SK-N-SH (cell line): ENCODE measurements at regions not wholly inside any gene's neighbourhood (a gene's known extent, or its start where the extent isn't known, plus 50 kb on each side); places are given as distances from the start of the nearest gene placed in this dataset.

ENCODE experiments used
- CTCF ChIA-PET: fragments of 300-600, 350-600 bp; formaldehyde crosslinking; extraction: SDS; loops from one replicate; lab custom pipeline; 2021; lab: Yijun Ruan, JAX
- POLR2A ChIA-PET: fragments of 350-600 bp; sonication (Branson Sonifier 250); formaldehyde crosslinking; extraction: SDS; loops from one replicate; lab custom pipeline; 2020; ENCODE audit warnings: antibody characterized with exemption, inconsistent platforms; lab: Yijun Ruan, JAX
- DNase-seq: peaks from one replicate; pipeline ENCODE4 v3.0.0; 2012
- H2AFZ ChIP-seq: fragments of 200-600 bp; sonication (generic); 2 replicates; pipeline ENCODE4 v1.8.1; 2016; ENCODE audit warnings: antibody characterized with exemption, mild to moderate bottlenecking, low read depth
- H3F3A ChIP-seq: fragments of 200-600 bp; sonication (generic); replicated peaks from 2 replicates; pipeline ENCODE3; 2016; ENCODE audit warnings: antibody characterized with exemption, mild to moderate bottlenecking; ENCODE audit not compliant: insufficient read depth
- H3K27ac ChIP-seq, 2 experiments: fragments of 200-500 bp in 1 of 2; fragments of 200-600 bp in 1 of 2; sonication (Bioruptor generic) in 1 of 2; sonication (generic), shearing (Covaris generic) in 1 of 2; 2 replicates each; pipeline versions ENCODE4 v1.5.1 to v1.6.1; 2014 to 2016; ENCODE audit warnings: low read depth in 2 of 2, inconsistent platforms in 1 of 2, low read length in 1 of 2, mild to moderate bottlenecking in 1 of 2, mixed read lengths in 1 of 2
- H3K27me3 ChIP-seq: fragments of 200-600 bp; sonication (generic), shearing (Covaris generic); 2 replicates; pipeline ENCODE4 v1.6.1; 2016; ENCODE audit warnings: mixed run types; ENCODE audit not compliant: insufficient read depth
- H3K36me3 ChIP-seq, 2 experiments: fragments of 200-500 bp in 1 of 2; fragments of 200-600 bp in 1 of 2; sonication (Bioruptor generic) in 1 of 2; sonication (generic) in 1 of 2; replicated peaks in 1 of 2; 2 replicates each; pipeline versions ENCODE3 to v1.5.1; 2014 to 2016; ENCODE audit warnings: low read length in 1 of 2, mild to moderate bottlenecking in 1 of 2; ENCODE audit not compliant: insufficient read depth in 2 of 2, control insufficient read depth in 1 of 2
- H3K4me1 ChIP-seq, 2 experiments: fragments of 200-500 bp in 1 of 2; fragments of 200-600 bp in 1 of 2; sonication (Bioruptor generic) in 1 of 2; sonication (generic), shearing (Covaris generic) in 1 of 2; 2 replicates each; pipeline versions ENCODE4 v1.5.1 to v1.6.1; 2014 to 2016; ENCODE audit warnings: low read depth in 1 of 2, low read length in 1 of 2, mixed run types in 1 of 2; ENCODE audit not compliant: insufficient read depth in 2 of 2, control insufficient read depth in 1 of 2
- H3K4me2 ChIP-seq: fragments of 200-600 bp; sonication (generic), shearing (Covaris generic); 2 replicates; pipeline ENCODE4 v1.6.1; 2017; ENCODE audit warnings: mixed run types
- H3K4me3 ChIP-seq, 2 experiments: fragments of 200-500 bp in 1 of 2; fragments of 200-600 bp in 1 of 2; sonication (Bioruptor generic) in 1 of 2; sonication (generic), shearing (Covaris generic) in 1 of 2; 2 replicates each; pipeline versions ENCODE4 v1.5.1 to v1.8.1; 2014 to 2016; ENCODE audit warnings: low read depth in 2 of 2, inconsistent platforms in 1 of 2, low read length in 1 of 2, mild to moderate bottlenecking in 1 of 2, mixed read lengths in 1 of 2, moderate library complexity in 1 of 2
- H3K79me2 ChIP-seq: fragments of 200-600 bp; sonication (generic); 2 replicates; pipeline ENCODE4 v1.8.1; 2017; ENCODE audit warnings: mild to moderate bottlenecking; ENCODE audit not compliant: insufficient read depth
- H3K9ac ChIP-seq: fragments of 200-600 bp; sonication (generic); 2 replicates; pipeline ENCODE4 v1.6.1; 2017; ENCODE audit warnings: mixed run types
- H3K9me2 ChIP-seq: fragments of 200-600 bp; sonication (generic); 2 replicates; pipeline ENCODE4 v1.6.1; 2017; ENCODE audit warnings: mixed run types
- H3K9me3 ChIP-seq: fragments of 200-600 bp; sonication (generic); 2 replicates; pipeline ENCODE4 v1.6.1; 2017; ENCODE audit warnings: mixed run types, mild to moderate bottlenecking, moderate library complexity
- H4K20me1 ChIP-seq: fragments of 200-600 bp; sonication (generic); 2 replicates; pipeline ENCODE4 v1.6.1; 2017; ENCODE audit warnings: mild to moderate bottlenecking, mixed run types; ENCODE audit not compliant: insufficient read depth
- EP300 ChIP-seq, 2 experiments: IDR thresholded peaks; 2 replicates each; pipeline versions ENCODE4 v1.4.0 to v1.6.1; 2012; ENCODE audit warnings: borderline replicate concordance in 1 of 2, low read depth in 1 of 2, low read length in 1 of 2
- EZH2phosphoT487 ChIP-seq: fragments of 200-600 bp; sonication (generic); IDR thresholded peaks from 2 replicates; pipeline ENCODE4 v1.6.1; 2017; ENCODE audit warnings: low read depth, mixed run types, mild to moderate bottlenecking, antibody characterized with exemption, moderate library complexity, borderline replicate concordance
- FOXJ3 ChIP-seq: sonication (generic); formaldehyde crosslinking; IDR thresholded peaks from 2 replicates; pipeline ENCODE4 v1.5.1; 2020; ENCODE audit warnings: mild to moderate bottlenecking, missing genetic modification reagents
- GATA2 ChIP-seq: sonication (generic); formaldehyde crosslinking; IDR thresholded peaks from 2 replicates; pipeline ENCODE4 v1.5.0; 2020; ENCODE audit warnings: mild to moderate bottlenecking, missing genetic modification reagents
- RXRA ChIP-seq: IDR thresholded peaks from 2 replicates; pipeline ENCODE4 v1.4.0; 2012; ENCODE audit warnings: low read depth, mild to moderate bottlenecking, borderline replicate concordance
- TAF1 ChIP-seq: IDR thresholded peaks from 2 replicates; pipeline ENCODE4 v1.6.1; 2012; ENCODE audit warnings: low read depth, mild to moderate bottlenecking, low read length, moderate library complexity, borderline replicate concordance
- TCF12 ChIP-seq: IDR thresholded peaks from 2 replicates; pipeline ENCODE4 v1.4.0; 2012
- WGBS: methylation state at CpG from one replicate; pipeline ENCODE4 v1.1.6; 2017; ENCODE audit warnings: low lambda C conversion rate; 5-methylcytosine and 5-hydroxymethylcytosine counted together
- TF ChIP-seq, protein P1 (sequence below): fragments of 200-600 bp; sonication (generic); IDR thresholded peaks from 2 replicates; pipeline ENCODE4 v1.6.1; 2017; ENCODE audit warnings: antibody characterized with exemption, mild to moderate bottlenecking, moderate library complexity
- TF ChIP-seq, protein P2 (sequence below): IDR thresholded peaks from 2 replicates; pipeline ENCODE4 v1.4.0; 2012; ENCODE audit warnings: low read depth
- TF ChIP-seq, protein P3 (sequence below): IDR thresholded peaks from 2 replicates; pipeline ENCODE4 v1.6.1; 2012; ENCODE audit warnings: mild to moderate bottlenecking, low read depth, low read length, moderate library complexity

DNA sequence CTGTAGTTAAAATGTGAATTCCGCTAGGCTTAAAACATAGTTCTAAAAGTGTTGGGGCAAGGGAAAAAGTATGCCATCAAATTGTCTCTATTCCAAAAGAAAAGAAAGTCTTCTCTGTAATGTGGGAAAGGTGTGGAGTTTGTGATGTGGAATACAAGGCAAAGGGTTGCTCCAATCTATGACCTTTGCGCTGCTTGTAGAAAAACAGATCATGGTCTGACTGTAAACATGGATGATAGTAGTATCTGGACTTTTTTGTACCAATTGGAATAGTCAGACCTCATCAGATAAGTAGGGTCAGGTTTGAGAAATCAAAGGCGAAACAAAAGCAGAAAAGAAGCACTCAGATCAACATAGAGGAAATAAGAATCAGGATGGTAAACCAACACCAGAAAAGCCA is 372.3 kb downstream of the TFEC start:
- H3K9ac ChIP-seq = no peak overlapping the region
- H2AFZ ChIP-seq = no peak overlapping the region
- no peak for DNase-seq
- no peaks in the 10 kb centered on the region for H3K36me3 ChIP-seq
- no peak overlapping the region for H3K27ac ChIP-seq
- no peaks in the 10 kb centered on the region for H3K9me3 ChIP-seq
- H4K20me1 ChIP-seq = no peaks in the 10 kb centered on the region
- ChIA-PET CTCF (no interaction called here), POLR2A (no interaction called here)
- 10% methylated on average over 3 of the region's 3 CpGs for WGBS
- no peaks in the 10 kb centered on the region for H3F3A ChIP-seq
- no peaks in the 10 kb centered on the region for H3K9me2 ChIP-seq
- no peaks in the 10 kb centered on the region for H3K79me2 ChIP-seq
- no peak overlapping the region for H3K4me3 ChIP-seq
- H3K27me3 ChIP-seq = peaks cover 12% of the 10 kb centered on the region
- no peak overlapping the region for H3K4me2 ChIP-seq
- no peaks in the 10 kb centered on the region for H3K4me1 ChIP-seq
- TF ChIP-seq, protein P1, sequence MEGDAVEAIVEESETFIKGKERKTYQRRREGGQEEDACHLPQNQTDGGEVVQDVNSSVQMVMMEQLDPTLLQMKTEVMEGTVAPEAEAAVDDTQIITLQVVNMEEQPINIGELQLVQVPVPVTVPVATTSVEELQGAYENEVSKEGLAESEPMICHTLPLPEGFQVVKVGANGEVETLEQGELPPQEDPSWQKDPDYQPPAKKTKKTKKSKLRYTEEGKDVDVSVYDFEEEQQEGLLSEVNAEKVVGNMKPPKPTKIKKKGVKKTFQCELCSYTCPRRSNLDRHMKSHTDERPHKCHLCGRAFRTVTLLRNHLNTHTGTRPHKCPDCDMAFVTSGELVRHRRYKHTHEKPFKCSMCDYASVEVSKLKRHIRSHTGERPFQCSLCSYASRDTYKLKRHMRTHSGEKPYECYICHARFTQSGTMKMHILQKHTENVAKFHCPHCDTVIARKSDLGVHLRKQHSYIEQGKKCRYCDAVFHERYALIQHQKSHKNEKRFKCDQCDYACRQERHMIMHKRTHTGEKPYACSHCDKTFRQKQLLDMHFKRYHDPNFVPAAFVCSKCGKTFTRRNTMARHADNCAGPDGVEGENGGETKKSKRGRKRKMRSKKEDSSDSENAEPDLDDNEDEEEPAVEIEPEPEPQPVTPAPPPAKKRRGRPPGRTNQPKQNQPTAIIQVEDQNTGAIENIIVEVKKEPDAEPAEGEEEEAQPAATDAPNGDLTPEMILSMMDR = no peak
- TF ChIP-seq TCF12 = no peak
- TF ChIP-seq, protein P2, sequence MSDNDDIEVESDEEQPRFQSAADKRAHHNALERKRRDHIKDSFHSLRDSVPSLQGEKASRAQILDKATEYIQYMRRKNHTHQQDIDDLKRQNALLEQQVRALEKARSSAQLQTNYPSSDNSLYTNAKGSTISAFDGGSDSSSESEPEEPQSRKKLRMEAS = no peak
- TF ChIP-seq EZH2phosphoT487 = no peak
- TF ChIP-seq FOXJ3 (CRISPR knock-in tag) = no peak
- no peak for TF ChIP-seq EP300 (IDR thresholded peaks at IDR 0.05; ENCODE audit: borderline replicate concordance in 1 of 2, low read depth in 1 of 2, low read length in 1 of 2)
- no peak for TF ChIP-seq TAF1
- TF ChIP-seq, protein P3, sequence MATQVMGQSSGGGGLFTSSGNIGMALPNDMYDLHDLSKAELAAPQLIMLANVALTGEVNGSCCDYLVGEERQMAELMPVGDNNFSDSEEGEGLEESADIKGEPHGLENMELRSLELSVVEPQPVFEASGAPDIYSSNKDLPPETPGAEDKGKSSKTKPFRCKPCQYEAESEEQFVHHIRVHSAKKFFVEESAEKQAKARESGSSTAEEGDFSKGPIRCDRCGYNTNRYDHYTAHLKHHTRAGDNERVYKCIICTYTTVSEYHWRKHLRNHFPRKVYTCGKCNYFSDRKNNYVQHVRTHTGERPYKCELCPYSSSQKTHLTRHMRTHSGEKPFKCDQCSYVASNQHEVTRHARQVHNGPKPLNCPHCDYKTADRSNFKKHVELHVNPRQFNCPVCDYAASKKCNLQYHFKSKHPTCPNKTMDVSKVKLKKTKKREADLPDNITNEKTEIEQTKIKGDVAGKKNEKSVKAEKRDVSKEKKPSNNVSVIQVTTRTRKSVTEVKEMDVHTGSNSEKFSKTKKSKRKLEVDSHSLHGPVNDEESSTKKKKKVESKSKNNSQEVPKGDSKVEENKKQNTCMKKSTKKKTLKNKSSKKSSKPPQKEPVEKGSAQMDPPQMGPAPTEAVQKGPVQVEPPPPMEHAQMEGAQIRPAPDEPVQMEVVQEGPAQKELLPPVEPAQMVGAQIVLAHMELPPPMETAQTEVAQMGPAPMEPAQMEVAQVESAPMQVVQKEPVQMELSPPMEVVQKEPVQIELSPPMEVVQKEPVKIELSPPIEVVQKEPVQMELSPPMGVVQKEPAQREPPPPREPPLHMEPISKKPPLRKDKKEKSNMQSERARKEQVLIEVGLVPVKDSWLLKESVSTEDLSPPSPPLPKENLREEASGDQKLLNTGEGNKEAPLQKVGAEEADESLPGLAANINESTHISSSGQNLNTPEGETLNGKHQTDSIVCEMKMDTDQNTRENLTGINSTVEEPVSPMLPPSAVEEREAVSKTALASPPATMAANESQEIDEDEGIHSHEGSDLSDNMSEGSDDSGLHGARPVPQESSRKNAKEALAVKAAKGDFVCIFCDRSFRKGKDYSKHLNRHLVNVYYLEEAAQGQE = no peak
- no peak for TF ChIP-seq RXRA
- no peak for TF ChIP-seq GATA2 (CRISPR knock-in tag)

DNA sequence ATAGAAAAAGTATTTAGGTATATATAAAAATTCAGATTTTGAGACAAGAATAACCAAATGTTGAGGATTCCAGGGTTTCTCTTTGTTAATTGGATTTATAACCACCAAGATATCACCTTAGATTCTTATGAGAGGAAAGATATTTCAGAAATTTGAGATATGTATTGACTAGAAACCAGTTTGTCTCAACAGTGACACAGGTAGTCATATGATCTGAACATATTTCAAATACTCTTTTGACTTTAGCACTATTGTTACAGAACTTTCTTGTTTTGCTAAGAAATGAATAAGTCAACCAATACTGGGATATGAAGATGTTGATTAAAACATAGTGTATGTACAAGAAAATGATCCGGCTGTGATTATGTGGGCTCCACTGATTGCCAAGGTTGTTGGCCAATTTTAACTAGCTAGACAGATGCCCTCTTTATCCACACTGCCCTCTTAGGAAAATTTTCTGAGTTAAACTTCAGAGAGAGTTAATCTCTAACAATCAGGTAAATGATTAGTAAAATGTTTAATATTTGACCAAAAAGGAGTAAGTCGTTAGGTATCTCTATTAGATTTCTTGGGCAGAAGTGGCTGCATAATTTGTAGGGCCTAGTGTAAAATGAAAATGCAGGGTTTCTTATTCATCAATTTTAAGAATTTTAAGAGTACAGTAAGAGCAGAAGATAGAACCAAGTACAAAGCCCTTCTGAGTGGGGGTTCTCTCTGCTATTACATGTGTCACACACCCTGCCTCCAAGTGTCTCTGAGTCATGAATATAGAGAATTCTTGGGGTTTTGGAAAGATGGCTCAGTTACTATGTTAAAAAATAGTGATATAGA is 376.0 kb downstream of the TFEC start:
- H2AFZ ChIP-seq = no peak overlapping the region
- no peaks in the 10 kb centered on the region for H3K79me2 ChIP-seq
- no peaks in the 10 kb centered on the region for H3K36me3 ChIP-seq
- H3K4me2 ChIP-seq = no peak overlapping the region
- H3K9me2 ChIP-seq = no peaks in the 10 kb centered on the region
- H3K9me3 ChIP-seq = no peaks in the 10 kb centered on the region
- no peaks in the 10 kb centered on the region; a peak in 1 of 4 replicates for H3K4me1 ChIP-seq
- ChIA-PET POLR2A (no interaction called here), CTCF (no interaction called here)
- TF ChIP-seq RXRA = no peak
- H3K27ac ChIP-seq = no peak overlapping the region
- no peaks in the 10 kb centered on the region for H3F3A ChIP-seq
- H4K20me1 ChIP-seq = no peaks in the 10 kb centered on the region
- 7% methylated on average over 2 of the region's 2 CpGs for WGBS
- no peak overlapping the region for H3K4me3 ChIP-seq
- no peak for DNase-seq
- 0 out of 2 replicates have a peak, but pooled peaks cover 7% of the 10 kb centered on the region for H3K27me3 ChIP-seq
- no peak overlapping the region for H3K9ac ChIP-seq
